GM04504 (cell line): ENCODE measurements at regions not wholly inside any gene's neighbourhood (a gene's known extent, or its start where the extent isn't known, plus 50 kb on each side); places are given as distances from the start of the nearest gene placed in this dataset.

Source experiments
- DNase-seq: peaks from one replicate; pipeline ENCODE4 v3.0.0-alpha.2; 2012; ENCODE audit warnings: low read depth

DNA sequence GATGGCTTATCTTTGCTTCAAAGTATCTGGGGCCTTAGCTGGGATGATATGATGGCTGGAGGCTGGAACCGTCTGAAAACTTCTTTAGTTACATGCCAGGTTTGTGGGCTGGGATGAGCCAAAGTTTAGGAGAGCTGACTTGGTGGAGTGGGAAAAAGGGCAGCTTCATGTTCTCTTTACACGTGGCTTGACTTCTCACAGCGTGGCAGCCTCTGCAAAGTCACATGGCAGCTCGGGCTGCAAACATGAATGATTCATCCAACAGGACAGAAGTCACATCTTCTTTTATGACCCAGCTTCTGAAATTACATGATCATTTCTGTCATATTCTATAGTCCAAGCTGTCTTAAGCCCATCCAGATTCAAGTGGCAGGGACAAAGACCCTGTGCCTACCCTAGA is 176.0 kb downstream of the OLFM4 start:
- DNase-seq = no peak

DNA sequence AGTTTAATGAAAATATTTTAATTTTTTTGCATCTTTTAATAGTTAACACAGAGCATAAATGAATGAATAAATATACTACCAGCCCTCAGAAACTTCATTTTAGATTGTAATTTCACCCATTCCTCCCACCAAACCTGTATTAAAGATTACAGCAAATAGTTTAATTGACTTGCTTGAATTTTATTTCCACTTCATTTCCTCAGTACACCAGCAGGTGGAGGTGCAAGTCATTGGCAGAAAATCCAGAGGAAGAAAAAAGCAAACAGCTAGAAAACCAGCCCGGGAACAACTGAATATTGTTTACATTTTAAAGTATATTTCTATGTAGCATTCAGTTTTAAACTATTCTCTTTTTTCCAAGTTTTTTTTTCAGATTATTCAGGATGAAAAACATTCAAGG is 177.8 kb downstream of the OLFM4 start:
- no peak for DNase-seq

DNA sequence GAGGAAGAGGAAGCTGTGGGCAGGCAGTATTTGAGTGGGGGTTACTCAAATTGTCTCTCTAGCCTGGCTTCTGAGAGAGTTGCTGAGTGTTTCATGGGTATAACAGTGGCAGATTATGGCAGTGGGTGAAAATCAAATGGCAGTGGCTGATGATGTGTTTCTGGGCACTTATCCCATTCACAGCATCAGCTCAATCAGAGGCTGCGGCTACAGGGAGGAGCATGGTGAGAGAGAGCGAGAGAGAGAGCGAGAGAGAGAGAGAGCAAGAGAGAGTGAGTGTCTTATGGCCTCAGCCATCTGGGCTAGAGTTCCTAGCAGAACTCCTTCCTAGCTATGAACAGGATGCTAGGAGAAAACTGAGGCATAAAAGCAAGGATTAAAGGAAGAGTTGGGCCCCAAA is 178.9 kb downstream of the OLFM4 start:
- no peak for DNase-seq

DNA sequence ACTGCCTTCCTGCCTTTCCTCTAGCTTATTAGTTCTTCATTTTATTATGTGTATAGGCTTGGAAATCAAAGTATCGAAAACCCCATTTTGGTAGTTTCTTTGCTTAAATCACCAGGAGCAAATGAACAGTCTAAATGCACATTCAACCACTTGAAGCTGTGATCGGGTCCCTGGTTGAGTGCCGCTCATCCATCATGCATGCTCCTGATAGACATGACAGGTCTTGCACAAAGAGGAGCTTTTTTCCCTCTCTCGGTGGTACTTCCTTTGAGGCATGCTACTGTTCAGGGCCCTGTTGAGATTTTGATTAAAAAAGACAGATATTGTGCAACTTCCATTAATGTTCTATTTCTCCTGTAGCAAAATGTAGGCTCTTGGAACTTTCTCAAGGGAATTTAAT is 185.8 kb downstream of the OLFM4 start:
- DNase-seq = no peak

DNA sequence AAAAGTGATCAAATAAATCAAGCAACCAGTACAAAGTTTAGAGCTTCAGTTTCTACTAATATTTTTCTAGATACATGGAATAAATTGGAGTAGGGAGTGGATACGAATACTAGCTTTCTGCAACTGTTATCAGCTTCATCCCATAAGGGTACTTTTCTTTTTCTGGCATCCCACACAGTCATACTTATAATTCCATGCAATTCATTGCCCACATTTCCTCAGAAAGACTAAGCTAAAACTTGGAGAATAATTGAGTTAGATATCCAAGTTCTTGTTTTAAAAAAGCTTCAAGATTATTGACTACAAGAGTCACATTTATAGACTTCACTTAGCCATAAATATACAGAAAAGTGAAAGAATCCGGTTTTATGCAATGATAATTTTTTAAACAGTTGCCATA is 186.9 kb downstream of the OLFM4 start:
- DNase-seq = no peak

DNA sequence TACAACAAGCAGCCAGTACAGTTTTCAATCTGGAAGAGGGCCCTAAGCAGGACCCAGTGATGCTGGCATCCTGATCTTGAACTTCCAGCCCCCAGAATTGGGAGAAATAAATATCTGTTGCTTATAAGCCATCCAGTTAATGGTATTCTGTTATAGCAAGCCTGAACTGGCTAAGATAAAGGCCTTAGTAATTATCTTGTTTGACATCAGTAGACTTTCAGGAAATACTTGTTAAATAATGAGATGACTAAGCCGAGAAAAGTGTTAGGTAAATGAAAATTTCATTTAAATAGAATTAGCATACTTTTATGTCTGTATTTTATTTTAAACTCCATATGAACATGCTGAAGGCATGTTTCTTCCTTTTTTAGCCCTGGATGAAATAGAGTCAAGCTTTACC is 188.2 kb downstream of the OLFM4 start:
- DNase-seq = no peak

DNA sequence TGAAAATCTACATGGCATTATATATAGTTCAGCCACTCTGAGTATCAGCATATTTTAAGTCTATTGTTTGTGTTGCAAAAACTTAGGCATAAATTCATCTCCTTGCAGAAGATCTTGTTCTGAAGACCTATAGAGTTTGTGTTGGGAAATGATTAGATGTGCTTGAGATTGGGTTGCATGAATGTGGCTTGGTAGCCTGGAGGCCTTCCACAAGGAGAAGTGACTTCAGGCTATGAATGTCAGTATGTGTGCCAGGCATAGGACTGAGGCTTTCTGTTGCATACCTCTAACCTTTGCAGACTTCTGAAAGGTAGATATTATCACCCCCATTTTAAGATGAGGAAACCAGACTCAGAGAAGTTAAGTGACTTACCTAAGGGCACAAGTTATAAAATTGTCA is 188.6 kb downstream of the OLFM4 start:
- no peak for DNase-seq

DNA sequence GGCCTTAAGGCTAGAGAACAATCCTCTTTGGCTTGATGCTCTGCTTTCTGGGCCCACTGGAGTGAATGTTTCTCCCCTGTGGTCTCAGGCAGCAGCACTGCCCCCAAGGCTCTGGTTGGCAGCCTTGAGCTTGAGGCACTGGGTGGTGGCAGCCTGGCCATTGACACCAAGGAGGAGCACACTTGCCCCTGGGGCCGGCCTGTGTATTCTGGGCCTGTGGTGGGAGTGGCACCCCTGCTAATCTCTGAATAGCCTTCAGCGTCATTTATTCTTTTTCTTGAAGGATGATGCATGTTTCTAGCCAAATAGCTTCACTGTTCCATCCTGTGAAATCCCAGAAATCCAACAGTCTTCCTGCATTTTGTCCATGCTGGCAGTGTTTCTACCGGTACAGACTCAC is 191.4 kb downstream of the OLFM4 start:
- no peak for DNase-seq

DNA sequence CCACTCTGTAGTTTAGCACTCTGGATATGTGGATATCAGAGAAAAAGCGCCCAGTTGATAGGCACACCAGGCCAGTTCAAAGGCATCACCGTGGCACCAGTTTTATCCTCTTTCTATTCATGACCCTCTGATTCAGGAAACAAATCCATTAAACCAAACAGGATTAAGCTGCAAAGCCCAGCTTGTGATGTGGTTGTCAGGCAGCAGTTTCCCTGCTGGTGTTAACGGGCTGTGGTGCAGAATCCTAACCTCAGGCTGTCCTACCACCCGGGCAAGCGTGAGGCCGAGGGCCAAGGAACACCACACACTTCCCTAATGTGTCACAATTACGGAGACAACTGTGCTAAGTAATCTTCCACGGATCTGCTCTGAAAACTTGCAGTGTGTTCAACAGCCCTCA is 209.1 kb downstream of the OLFM4 start:
- no peak for DNase-seq

DNA sequence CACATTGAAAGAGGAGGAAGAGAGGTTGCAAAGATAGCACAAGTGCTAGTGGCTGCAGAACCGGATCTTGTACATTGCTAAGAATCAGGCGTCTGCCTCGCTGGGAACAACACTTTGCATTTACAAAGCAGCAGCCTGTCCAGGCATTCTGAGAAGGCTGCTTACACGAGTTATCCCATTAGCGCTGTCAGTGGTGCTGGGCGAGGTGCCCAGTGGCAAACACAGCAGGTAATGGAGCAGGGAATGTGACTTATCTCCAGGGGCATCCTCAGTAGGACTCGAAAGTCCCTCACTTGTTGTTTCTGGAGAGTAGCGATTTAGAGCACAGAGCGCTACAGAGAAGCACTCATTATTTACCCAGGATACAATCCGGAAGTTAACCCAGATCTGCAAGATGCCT is 209.6 kb downstream of the OLFM4 start:
- no peak for DNase-seq

DNA sequence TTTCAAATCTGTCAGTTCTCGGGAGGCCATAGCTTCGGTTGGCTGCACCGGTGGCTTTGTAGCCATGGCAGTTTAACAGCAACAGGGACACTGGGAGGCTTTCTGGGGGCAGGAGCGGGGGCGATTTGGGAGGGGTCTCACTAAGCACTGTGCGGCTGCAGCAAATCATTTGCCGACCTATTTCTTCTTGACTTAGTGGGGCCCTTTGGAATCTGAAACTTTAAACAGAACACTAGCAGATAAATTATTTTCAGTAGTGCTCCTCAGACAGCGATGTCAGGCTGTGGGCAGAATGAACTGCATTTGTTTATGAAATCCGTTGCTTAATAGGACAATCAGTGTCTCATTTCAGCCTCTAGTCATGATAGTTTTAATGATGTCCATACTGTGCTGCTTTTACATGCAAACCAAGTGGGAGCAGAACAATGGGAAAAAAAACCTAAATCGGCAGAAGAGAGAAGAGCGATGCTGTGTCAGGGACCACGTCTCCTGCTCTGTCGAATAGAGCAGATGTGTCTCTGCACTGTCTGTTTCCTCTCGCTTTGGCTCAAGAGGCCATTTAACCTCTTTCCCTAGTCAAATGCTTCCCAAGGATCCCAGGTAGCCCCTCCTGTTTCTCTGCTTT is 211.9 kb downstream of the OLFM4 start:
- DNase-seq = no peak

DNA sequence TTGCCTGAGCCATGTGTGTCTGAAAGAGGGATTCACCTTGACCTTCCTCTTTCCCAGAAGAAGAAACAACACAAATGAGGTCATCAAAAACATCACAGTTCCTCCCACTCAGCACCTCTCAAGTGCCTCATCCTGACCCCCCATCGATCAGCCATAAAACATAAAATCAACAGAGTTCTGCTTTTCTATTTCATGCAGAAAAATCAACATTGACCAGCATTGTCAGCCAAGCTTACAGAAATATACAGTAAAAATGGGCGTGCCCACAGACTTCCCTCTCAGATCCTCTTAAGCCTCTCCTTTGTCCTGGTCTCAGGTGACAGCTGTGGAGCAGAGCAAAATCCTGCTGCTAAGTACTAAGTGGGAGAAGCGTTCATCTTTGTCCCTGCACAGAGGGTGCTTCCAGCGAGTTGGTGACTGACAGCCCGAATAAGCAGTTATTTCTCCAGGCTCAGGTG is 213.3 kb downstream of the OLFM4 start:
- no peak for DNase-seq

DNA sequence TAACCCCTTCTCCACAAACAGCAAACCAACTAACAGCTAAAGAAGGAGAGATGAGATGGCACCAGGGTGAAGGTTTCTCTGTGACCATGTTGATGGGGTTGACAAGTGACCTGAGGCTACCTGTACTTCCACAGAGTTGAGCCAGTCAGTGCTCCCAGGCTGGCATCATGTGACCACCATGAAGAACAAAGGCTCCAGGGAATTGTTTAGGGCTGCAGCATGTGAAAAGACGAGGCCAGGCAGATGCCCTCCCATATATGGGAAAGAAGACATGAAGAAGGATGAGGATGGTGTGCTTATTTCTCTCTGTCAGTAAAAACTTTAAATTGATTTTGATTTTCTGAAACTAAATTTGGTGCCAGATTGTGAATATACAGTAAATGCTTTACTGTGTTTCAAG is 220.6 kb downstream of the OLFM4 start:
- no peak for DNase-seq

DNA sequence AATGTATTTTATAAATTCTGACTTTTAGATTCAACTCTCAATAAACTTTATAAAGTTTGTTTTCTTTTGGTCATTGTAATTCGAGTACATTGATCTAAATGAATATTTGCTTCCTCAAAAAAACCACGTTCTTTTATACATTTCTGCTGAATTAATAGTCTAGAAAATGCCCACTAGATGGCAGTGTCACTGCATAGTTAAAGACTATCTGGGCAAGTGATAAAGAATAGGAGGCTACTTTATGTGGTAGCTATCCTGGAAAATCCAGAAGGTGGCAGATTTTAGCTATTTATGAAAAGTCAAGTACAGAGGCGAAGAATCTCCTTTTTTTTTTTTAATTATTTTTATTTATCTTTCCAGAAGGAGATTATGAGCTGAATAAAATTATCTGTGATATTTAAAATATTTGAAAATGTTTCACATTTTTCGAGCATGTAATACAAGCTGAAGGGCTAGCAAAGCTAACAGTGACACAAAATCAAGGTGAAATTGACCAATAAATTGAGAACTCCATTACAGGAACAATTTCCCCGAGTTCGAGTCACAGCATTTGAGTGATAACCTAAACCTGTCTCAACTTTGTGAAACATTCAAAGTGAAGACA is 221.8 kb downstream of the OLFM4 start:
- DNase-seq = peak; percentile 48

DNA sequence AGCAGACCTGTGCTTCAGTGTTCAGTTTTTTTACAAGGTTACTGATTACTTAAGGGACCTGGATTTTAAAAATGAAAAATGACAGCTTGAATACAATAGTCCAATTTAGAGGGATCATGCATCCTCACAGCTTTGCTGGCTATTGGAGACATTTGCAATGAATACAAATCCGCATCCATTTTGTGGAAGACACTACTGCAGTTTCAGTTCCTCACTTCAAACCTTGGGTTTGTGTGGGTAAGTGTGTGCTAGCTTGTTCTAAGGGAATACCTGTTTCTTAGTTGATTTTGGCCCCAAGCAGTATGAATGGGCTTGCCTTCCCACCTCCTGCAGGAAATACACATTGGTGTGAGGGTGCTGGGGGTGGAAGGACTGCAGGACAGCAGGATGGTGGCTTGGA is 222.4 kb downstream of the OLFM4 start:
- no peak for DNase-seq

DNA sequence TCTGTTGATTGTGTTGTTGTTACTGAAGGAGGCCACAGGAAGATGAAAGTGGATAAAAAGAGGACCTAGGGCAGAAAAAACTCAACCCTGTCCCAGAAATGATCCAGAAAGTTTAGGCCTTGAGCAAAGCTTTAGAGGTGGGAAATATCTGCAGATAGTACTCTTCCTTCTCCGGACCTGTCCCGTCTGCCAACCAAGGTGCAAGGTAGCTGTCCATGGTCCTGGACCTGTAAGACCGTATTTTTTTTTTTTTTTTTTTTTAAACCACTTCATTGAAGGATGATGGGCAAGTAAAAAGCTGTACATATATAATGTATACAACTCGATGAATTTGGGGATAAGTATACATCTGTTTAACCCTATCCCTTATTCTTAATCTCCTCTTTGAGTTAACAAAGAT is 225.9 kb downstream of the OLFM4 start:
- no peak for DNase-seq

DNA sequence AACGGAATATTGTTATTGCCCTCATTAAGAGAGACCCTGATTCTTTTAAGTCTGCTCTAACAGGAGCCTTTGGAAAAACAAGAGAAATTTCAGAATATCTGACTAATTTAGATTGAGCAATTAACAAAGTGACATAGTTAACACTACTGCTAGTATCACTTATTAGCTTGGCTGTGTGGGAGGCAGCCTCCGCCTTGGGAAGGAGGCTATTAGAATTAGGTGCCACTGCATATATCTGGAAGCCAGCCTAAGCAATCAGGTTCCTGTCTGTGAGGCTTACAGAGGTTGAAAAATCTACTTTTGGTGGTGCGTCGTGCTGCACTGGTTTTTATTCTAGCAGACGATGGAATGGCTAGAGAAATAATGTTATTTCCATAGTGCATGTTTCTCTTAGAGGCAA is 227.2 kb downstream of the OLFM4 start:
- DNase-seq = no peak

DNA sequence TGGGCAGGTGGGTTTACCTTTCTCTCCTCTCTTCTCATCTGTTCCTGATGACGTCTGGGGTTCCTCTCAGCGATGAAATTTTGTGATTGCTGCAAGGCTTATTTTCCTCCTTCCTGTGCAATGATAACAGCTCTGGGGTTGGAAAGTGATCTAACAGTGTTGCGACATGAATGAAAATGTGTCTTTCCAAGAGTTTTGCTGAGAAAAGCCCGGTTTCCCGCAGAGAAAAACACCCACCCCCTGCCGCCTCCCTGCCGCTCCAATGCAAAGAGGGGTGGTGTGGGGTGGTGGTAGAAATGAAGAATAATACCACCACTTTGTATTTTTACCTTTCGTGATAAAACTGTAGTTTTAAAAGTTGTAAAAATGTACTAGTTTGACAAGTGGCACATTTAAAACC is 232.0 kb downstream of the OLFM4 start:
- DNase-seq = no peak

DNA sequence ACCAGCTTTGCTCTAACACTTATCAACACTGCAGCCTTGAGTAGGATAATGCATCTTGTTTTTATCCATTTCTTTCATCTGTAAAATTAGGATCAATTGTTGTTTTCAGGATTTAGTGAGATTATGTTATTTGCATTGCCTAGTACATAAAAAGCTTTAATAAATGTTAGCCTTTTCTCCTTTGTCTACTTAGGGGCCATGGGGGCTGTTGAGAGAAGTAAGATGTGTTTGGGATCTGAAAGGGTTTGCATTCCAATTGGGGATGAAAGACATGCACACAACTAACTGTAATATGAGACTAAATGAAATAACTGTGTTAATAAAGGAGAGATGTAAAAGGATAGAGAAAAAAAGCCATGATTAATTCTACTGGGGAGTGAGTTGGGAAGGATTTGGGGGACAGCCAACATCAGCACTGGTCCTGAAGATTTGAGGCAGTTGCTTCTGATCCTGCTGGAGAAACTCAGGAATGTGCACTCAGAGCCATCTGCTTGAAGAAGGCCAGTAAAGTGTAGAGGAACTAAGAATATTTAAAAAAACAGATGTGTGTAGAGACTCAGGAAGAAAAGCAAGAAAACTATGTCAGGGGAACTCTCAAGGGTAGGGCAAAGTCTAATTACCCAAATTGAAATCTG is 236.3 kb downstream of the OLFM4 start:
- DNase-seq = no peak

DNA sequence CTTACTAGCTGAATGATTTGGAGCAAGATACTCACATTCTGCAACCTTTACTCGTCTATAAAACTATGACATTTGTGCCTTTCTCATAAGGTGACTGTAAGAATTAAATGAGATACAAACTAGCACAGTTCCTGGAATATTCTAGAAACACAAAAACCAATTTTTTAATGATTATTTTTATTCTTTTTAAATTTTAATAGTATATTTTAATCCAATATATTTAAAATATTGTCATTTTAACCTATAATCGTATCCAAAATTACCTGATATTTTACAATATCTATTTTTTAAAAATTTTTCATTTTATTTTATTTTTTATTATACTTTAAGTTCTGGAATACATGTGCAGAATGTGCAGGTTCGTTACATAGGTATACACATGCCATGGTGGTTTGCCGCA is 238.1 kb downstream of the OLFM4 start:
- DNase-seq = no peak

DNA sequence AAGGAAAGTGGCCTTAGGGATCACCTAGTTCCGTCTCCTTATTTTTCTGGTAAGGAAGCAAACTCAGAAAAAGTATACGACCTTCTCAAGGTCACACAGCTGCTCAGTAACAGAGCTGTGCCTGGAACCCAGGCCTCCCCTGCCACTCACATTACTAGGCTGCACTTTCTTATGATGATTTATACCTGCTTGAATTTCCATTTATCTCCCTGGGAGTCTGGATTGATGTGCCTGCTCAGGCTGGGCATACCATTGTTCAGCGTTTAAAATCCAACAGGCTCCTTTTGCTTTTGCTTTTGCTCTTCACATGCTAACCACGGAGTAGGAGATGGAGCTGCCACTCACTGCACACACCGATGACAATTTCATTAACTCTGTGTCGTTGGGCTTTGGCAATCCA is 241.0 kb downstream of the OLFM4 start:
- no peak for DNase-seq

DNA sequence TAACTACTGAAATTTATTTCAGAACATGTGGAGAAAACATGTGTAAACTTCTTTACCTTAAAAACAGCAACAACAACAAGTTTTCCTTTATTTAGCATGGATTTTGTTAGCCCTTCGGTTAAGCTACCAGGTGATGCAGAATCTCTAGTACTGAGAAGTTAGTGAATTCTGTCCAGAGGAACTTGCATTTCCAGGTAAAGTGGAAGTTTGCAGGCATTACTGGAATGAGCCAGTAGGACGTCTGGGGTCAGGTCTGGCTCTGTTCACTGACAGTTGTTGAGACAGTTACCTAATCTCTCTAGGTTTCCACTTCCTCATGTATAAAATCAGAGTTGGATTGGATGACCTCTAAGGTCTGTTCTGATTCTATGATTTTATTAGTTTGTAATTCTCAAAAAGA is 244.3 kb downstream of the OLFM4 start:
- no peak for DNase-seq

DNA sequence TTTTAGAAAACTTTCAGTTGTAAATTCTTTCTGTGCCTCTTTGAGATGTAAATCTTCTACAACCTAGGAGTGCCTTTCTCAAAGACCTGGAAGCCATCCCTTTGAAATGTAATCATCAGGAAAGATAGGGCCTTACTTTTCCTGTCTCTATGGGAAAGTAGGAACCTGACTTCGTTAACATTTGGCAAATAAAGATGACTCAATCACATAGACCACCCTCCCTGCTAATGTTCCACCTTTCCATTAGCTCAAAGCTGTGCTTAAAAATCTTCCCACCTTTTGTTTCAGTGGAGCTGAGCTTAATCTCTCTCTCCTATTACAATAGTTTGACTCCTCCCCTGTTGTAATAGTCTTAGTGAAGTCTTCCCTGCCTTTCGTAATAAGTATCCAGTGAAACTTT is 247.7 kb downstream of the OLFM4 start:
- DNase-seq = no peak

DNA sequence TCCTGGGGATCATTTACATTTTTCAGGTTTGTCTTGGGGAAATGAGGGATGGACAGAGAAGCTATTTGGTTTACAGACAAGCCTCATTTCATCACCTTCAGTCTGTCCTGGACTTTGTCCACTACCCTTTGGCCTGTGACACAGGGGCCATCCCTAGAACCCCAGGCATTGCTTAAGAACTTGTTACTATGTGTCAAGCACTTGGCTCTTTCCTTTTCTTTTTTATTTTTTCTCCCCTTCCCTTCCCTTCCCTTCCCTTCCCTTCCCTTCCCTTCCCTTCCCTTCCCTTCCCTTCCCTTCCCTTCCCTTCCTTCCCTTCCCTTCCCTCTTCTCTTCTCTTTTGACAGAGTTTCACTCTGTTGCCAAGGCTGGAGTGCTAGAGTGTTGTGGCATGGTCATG is 253.1 kb downstream of the OLFM4 start:
- no peak for DNase-seq
